ENCODE measurements at regions not wholly inside any gene's neighbourhood (a gene's known extent, or its start where the extent isn't known, plus 50 kb on each side); places are given as distances from the start of the nearest gene placed in this dataset.

- TF ChIP-seq ZFX (IDR thresholded peaks at IDR 0.05; ENCODE audit: borderline replicate concordance): no peak
- TF ChIP-seq CTCF (IDR thresholded peaks at IDR 0.05): no peak
- no peak overlapping the region for H3K27ac ChIP-seq
These were observed 68.6 kb upstream of the TMEM168 start for GRCh38 chr7:112858838-112859237.

DNA sequence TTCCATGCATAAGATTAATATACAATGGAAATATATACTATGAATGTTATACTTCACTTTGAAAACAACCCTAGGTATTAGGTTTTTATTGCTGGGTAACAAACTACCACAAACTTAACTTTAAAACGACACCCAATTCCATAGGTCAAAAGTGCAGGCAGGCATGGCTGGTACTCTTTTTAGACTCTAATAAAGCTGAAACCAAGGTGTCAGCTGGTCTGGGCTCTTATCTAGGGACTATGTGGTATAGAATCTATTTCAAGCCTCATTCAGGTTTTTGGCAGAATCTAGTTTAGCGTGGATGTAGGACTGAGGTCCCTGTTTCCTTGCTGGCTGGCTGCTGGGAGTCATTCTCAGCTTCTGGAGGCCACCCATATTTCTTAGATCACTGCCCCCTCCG is 65.0 kb upstream of the TMEM168 start:
- TF ChIP-seq ZFX (IDR thresholded peaks at IDR 0.05; ENCODE audit: borderline replicate concordance): no peak
- no peak for TF ChIP-seq CTCF (IDR thresholded peaks at IDR 0.05)
- no peak overlapping the region for H3K27ac ChIP-seq

DNA sequence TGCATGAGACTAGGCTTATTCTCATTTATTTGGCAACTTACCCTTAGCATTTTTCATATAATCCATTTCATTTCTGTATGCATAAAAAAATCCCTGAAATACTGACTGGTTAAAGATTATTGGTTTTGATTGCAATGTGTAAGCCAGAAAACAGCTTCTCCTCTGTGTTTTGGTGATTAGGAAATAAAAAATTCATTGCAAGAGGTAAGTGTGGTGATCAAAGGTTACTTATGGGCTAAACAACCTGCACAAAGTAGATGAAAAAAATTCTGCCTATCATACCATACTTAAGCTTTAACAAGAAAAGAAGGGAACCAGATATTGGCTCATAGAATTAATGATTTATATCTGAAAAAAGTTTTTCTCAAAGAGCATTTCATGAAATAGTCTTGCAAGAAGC is 64.0 kb upstream of the TMEM168 start:
- TF ChIP-seq ZFX (IDR thresholded peaks at IDR 0.05; ENCODE audit: borderline replicate concordance): no peak
- no peak for TF ChIP-seq CTCF (IDR thresholded peaks at IDR 0.05)
- no peak overlapping the region for H3K27ac ChIP-seq

DNA sequence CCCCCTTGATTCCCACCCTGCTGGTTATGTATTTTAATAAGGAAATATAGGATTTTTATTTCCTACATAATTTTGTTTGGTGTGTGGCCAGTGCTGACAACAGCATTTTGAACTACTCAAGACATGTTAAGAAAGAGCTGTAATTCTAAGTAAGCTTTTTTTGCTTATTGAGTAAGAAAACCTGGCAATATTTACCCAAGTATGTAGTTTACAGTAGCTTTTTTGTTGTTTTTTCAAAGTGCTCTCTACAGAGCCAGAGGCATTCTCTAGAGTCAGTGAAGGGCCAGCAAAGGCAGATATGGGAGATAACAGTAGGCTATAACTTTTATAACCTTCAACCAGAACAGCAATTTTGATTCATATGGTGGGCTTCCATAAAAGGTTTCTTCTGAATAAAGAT is 63.2 kb upstream of the TMEM168 start:
- TF ChIP-seq ZFX (IDR thresholded peaks at IDR 0.05; ENCODE audit: borderline replicate concordance) (no peak), CTCF (IDR thresholded peaks at IDR 0.05) (no peak)
- H3K27ac ChIP-seq: no peak overlapping the region

- TF ChIP-seq CTCF (IDR thresholded peaks at IDR 0.05) (no peak), ZFX (IDR thresholded peaks at IDR 0.05; ENCODE audit: borderline replicate concordance) (no peak)
- no peak overlapping the region for H3K27ac ChIP-seq
These were observed 53.0 kb upstream of the TMEM168 start for GRCh38 chr7:112843151-112843550.

All from 22Rv1 (cell line).